ENCODE measurements at regions not wholly inside any gene's neighbourhood (a gene's known extent, or its start where the extent isn't known, plus 50 kb on each side); places are given as distances from the start of the nearest gene placed in this dataset.
A peak's percentile ranks its signal among the peaks of the same experiment; 100 is the strongest.

- TF ChIP-seq ARID5B (CRISPR knock-in tag; IDR thresholded peaks at IDR 0.05) (no peak), HNRNPL (IDR thresholded peaks at IDR 0.05; ENCODE audit: low read depth, low read length) (no peak), TRIM24 (CRISPR knock-in tag; IDR thresholded peaks at IDR 0.05) (no peak), DPF2 (CRISPR knock-in tag; IDR thresholded peaks at IDR 0.05; ENCODE audit: borderline replicate concordance, low read depth) (no peak), ZBTB21 (CRISPR knock-in tag; IDR thresholded peaks at IDR 0.05) (no peak), FIP1L1 (IDR thresholded peaks at IDR 0.05; ENCODE audit: borderline replicate concordance, insufficient read depth, low read depth, low read length) (no peak)
Measured at GRCh38 chr22:49207008-49208003, 620.4 kb downstream of the BRD1 start (continued).

GRCh38 chr22:49206281-49206680, 621.4 kb downstream of the BRD1 start:
- Histone ChIP-seq H3K4me3 (replicated peaks in 1 of 3; ENCODE audit: insufficient read depth in 1 of 3, low read depth in 2 of 3, low read length in 3 of 3) (no peak overlapping the region), H3K79me2 (ENCODE audit: insufficient read depth, low read length) (no peaks in the 10 kb centered on the region), H3K36me3 (replicated peaks in 1 of 2; ENCODE audit: control insufficient read depth in 1 of 2, insufficient read depth in 2 of 2, low read length in 2 of 2) (no peaks in the 10 kb centered on the region), H3K4me2 (ENCODE audit: low read depth, low read length) (no peak overlapping the region), H3K9ac (ENCODE audit: insufficient read depth, low read depth, low read length) (no peak overlapping the region), H3K4me1 (ENCODE audit: insufficient read depth, low read length) (peaks cover 17% of the 10 kb centered on the region), H3K9me3 (ENCODE audit: low read length) (no peaks in the 10 kb centered on the region), H3K27ac (ENCODE audit: extremely low read length, insufficient read depth, low read length) (no peak overlapping the region), H3K27me3 (ENCODE audit: control insufficient read depth in 1 of 2, insufficient read depth in 2 of 2, low read length in 2 of 2) (peaks cover 0 to under 1% of the 10 kb centered on the region in 2 experiments; a peak in 1 of 5 replicates), H4K20me1 (ENCODE audit: insufficient read depth, low read length) (no peaks in the 10 kb centered on the region), H2AFZ (ENCODE audit: low read length) (no peak overlapping the region)
- no peak for FAIRE-seq
- BruUV-seq (replicated peaks), result no TSS peak
- in situ Hi-C loops (cut with HindIII; ENCODE audit: extremely low pct_ligation_motif_present, low pct_unique_long_range_greater_than_20kb), result no loop called here
- no peak for ATAC-seq
- ChIA-PET CTCF (ENCODE audit: low intra/inter-chr PET ratio, low total read pairs) (no interaction called here), POLR2A (no interaction called here)
- intact Hi-C loops (cut with micrococcal nuclease; ENCODE audit: unreplicated experiment), result no loop called here
- 74% methylated on average over 12 of the region's 12 CpGs for WGBS (ENCODE audit: low lambda C conversion rate)
- no peak for DNase-seq (ENCODE audit: low spot score)
- no peak for TF ChIP-seq KLF9 (CRISPR knock-in tag; IDR thresholded peaks at IDR 0.05; ENCODE audit: low read depth)
- no peak for TF ChIP-seq ZNF597 (CRISPR knock-in tag; IDR thresholded peaks at IDR 0.05)
- peak; percentile 86 for TF ChIP-seq CREB1 (IDR thresholded peaks at IDR 0.05)
- TF ChIP-seq CREB1 (CRISPR knock-in tag; IDR thresholded peaks at IDR 0.05), result no peak
- TF ChIP-seq ARID2 (CRISPR knock-in tag; IDR thresholded peaks at IDR 0.05; ENCODE audit: borderline replicate concordance), result no peak
- no peak for TF ChIP-seq ZNF460 (CRISPR knock-in tag; IDR thresholded peaks at IDR 0.05; ENCODE audit: borderline replicate concordance)
- no peak for TF ChIP-seq TP53 (CRISPR knock-in tag; conservative IDR thresholded peaks at IDR 0.05)
- no peak for TF ChIP-seq GMEB2 (CRISPR knock-in tag; IDR thresholded peaks at IDR 0.05; ENCODE audit: low read depth)
- TF ChIP-seq MTERF4 (CRISPR knock-in tag; IDR thresholded peaks at IDR 0.05), result no peak

All from HepG2 (cell line).